Type B pancreatic cell (in vitro differentiated cells): ENCODE measurements at regions not wholly inside any gene's neighbourhood (a gene's known extent, or its start where the extent isn't known, plus 50 kb on each side); places are given as distances from the start of the nearest gene placed in this dataset.

Source experiments
- DNase-seq: peaks from one replicate; pipeline ENCODE4 v3.0.0; 2021; ENCODE audit warnings: mixed read lengths; ENCODE audit not compliant: unreplicated experiment; ENCODE audit errors: extremely low spot score
- H3K27ac Mint-ChIP-seq: 2 replicates; pipeline ENCODE4 v1.8.0; 2021; ENCODE audit warnings: mild to moderate bottlenecking, mixed read lengths
- H3K27me3 Mint-ChIP-seq: 2 replicates; pipeline ENCODE4 v1.8.0; 2021; ENCODE audit warnings: mixed read lengths
- H3K36me3 Mint-ChIP-seq: 2 replicates; pipeline ENCODE4 v1.8.0; 2021; ENCODE audit warnings: mixed read lengths
- H3K4me1 Mint-ChIP-seq: one replicate; pipeline ENCODE4 v1.8.0; 2021; ENCODE audit warnings: mixed read lengths; ENCODE audit not compliant: unreplicated experiment
- H3K4me3 Mint-ChIP-seq: 2 replicates; pipeline ENCODE4 v1.8.0; 2021; ENCODE audit warnings: mild to moderate bottlenecking, mixed read lengths
- H3K9me3 Mint-ChIP-seq: 2 replicates; pipeline ENCODE4 v1.8.0; 2021; ENCODE audit warnings: mixed read lengths
- TF ChIP-seq, protein P1 (sequence below): fragments of 200-600 bp; sonication (generic); conservative IDR thresholded peaks from 2 replicates; pipeline ENCODE4 v1.5.0; 2021; ENCODE audit warnings: antibody characterized with exemption, mild to moderate bottlenecking

GRCh38 chr2:13546131-13546530 lies 829.4 kb downstream of the TRIB2 start:
- Mint-ChIP-seq H3K9me3 (no peaks in the 10 kb centered on the region), H3K27ac (no peak overlapping the region), H3K27me3 (no peaks in the 10 kb centered on the region), H3K36me3 (no peaks in the 10 kb centered on the region), H3K4me3 (no peak overlapping the region), H3K4me1 (no peaks in the 10 kb centered on the region)
- DNase-seq = no peak
- TF ChIP-seq, protein P1, sequence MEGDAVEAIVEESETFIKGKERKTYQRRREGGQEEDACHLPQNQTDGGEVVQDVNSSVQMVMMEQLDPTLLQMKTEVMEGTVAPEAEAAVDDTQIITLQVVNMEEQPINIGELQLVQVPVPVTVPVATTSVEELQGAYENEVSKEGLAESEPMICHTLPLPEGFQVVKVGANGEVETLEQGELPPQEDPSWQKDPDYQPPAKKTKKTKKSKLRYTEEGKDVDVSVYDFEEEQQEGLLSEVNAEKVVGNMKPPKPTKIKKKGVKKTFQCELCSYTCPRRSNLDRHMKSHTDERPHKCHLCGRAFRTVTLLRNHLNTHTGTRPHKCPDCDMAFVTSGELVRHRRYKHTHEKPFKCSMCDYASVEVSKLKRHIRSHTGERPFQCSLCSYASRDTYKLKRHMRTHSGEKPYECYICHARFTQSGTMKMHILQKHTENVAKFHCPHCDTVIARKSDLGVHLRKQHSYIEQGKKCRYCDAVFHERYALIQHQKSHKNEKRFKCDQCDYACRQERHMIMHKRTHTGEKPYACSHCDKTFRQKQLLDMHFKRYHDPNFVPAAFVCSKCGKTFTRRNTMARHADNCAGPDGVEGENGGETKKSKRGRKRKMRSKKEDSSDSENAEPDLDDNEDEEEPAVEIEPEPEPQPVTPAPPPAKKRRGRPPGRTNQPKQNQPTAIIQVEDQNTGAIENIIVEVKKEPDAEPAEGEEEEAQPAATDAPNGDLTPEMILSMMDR = no peak

- Mint-ChIP-seq H3K9me3 (no peaks in the 10 kb centered on the region), H3K36me3 (no peaks in the 10 kb centered on the region), H3K27ac (no peak overlapping the region), H3K4me1 (no peaks in the 10 kb centered on the region), H3K27me3 (no peaks in the 10 kb centered on the region), H3K4me3 (no peak overlapping the region)
- TF ChIP-seq, protein P1 = no peak
- no peak for DNase-seq
Observed at GRCh38 chr2:13550285-13551231, 833.8 kb downstream of the TRIB2 start.

GRCh38 chr2:13558368-13558767 lies 841.6 kb downstream of the TRIB2 start:
- H3K4me1 Mint-ChIP-seq = peaks cover 7% of the 10 kb centered on the region
- DNase-seq = no peak
- H3K9me3 Mint-ChIP-seq = peaks cover 7% of the 10 kb centered on the region
- H3K4me3 Mint-ChIP-seq = peak overlapping the region; percentile 27
- no peaks in the 10 kb centered on the region for H3K27me3 Mint-ChIP-seq
- TF ChIP-seq, protein P1 = no peak
- H3K27ac Mint-ChIP-seq = peak overlapping the region; percentile 93
- H3K36me3 Mint-ChIP-seq = no peaks in the 10 kb centered on the region

GRCh38 chr2:13560322-13560721 lies 843.6 kb downstream of the TRIB2 start:
- Mint-ChIP-seq H3K36me3 (no peaks in the 10 kb centered on the region), H3K9me3 (peaks cover 7% of the 10 kb centered on the region), H3K4me3 (no peak overlapping the region), H3K4me1 (peaks cover 7% of the 10 kb centered on the region), H3K27me3 (no peaks in the 10 kb centered on the region), H3K27ac (no peak overlapping the region)
- TF ChIP-seq, protein P1 = no peak
- DNase-seq = no peak

GRCh38 chr2:13572466-13572865 lies 855.7 kb downstream of the TRIB2 start:
- Mint-ChIP-seq H3K27ac (no peak overlapping the region), H3K9me3 (no peaks in the 10 kb centered on the region), H3K4me1 (no peaks in the 10 kb centered on the region), H3K4me3 (no peak overlapping the region), H3K36me3 (no peaks in the 10 kb centered on the region), H3K27me3 (peaks cover 2% of the 10 kb centered on the region)
- TF ChIP-seq, protein P1 = no peak
- no peak for DNase-seq
